Stimulated activated CD8-positive, alpha-beta memory T cell treated with anti-CD3 and anti-CD28 coated beads, Interleukin-15, amount 100 ng/mL, for 48 hours (primary cell): ENCODE measurements at regions not wholly inside any gene's neighbourhood (a gene's known extent, or its start where the extent isn't known, plus 50 kb on each side); places are given as distances from the start of the nearest gene placed in this dataset.

Experiments used
- DNase-seq, 2 donors: peaks; one replicate each; pipeline ENCODE4 v3.0.0-alpha.2; 2020; ENCODE audit warnings: low read depth in 2 of 2

- DNase-seq = no peak
Measured at GRCh38 chr2:121860758-121861227, 105.3 kb downstream of the TSN start.

GRCh38 chr2:121862286-121862685 lies 106.8 kb downstream of the TSN start:
- no peak for DNase-seq

GRCh38 chr2:121865914-121866313 lies 110.5 kb downstream of the TSN start:
- DNase-seq = no peak

GRCh38 chr2:121866789-121867188 lies 111.3 kb downstream of the TSN start:
- no peak for DNase-seq

GRCh38 chr2:121868652-121869051 lies 113.2 kb downstream of the TSN start:
- no peak for DNase-seq

- DNase-seq = no peak
Measured at GRCh38 chr2:121869363-121869762, 113.9 kb downstream of the TSN start.

- DNase-seq = no peak
Measured at GRCh38 chr2:121869873-121870272, 114.4 kb downstream of the TSN start.

- no peak for DNase-seq
Measured at GRCh38 chr2:121872651-121873050, 117.2 kb downstream of the TSN start.

- no peak for DNase-seq
Measured at GRCh38 chr2:121873864-121874263, 118.4 kb downstream of the TSN start.

GRCh38 chr2:121875585-121876185 lies 120.2 kb downstream of the TSN start:
- DNase-seq = no peak

GRCh38 chr2:121877366-121877765 lies 121.9 kb downstream of the TSN start:
- no peak for DNase-seq

- DNase-seq = no peak
Measured at GRCh38 chr2:121880283-121880682, 124.8 kb downstream of the TSN start.

- DNase-seq = no peak
Measured at GRCh38 chr2:121881038-121881437, 125.6 kb downstream of the TSN start.

- DNase-seq = no peak
Measured at GRCh38 chr2:121881950-121882349, 126.5 kb downstream of the TSN start.

GRCh38 chr2:121884078-121884477 lies 128.6 kb downstream of the TSN start:
- DNase-seq = no peak

GRCh38 chr2:121884511-121884921 lies 129.1 kb downstream of the TSN start:
- no peak for DNase-seq

GRCh38 chr2:121886059-121886458 lies 130.6 kb downstream of the TSN start:
- no peak for DNase-seq

GRCh38 chr2:121887513-121888188 lies 132.2 kb downstream of the TSN start:
- no peak for DNase-seq

- DNase-seq = no peak
Measured at GRCh38 chr2:121888189-121888557, 132.7 kb downstream of the TSN start.

- no peak for DNase-seq
Measured at GRCh38 chr2:121890041-121890440, 134.6 kb downstream of the TSN start.

- no peak for DNase-seq
Measured at GRCh38 chr2:121895723-121896571, 140.5 kb downstream of the TSN start.

GRCh38 chr2:121897335-121897970 lies 142.0 kb downstream of the TSN start:
- DNase-seq = no peak
